IMR-90 (cell line): ENCODE measurements at regions not wholly inside any gene's neighbourhood (a gene's known extent, or its start where the extent isn't known, plus 50 kb on each side); places are given as distances from the start of the nearest gene placed in this dataset.

Source experiments
- CEBPB ChIP-seq: IDR thresholded peaks from 2 replicates; pipeline ENCODE4 v1.6.1; 2012; ENCODE audit warnings: low read depth, low read length, improper control_type of control experiment
- CTCF ChIP-seq: conservative IDR thresholded peaks from 2 replicates; pipeline ENCODE4 v1.5.1; 2012; ENCODE audit warnings: mild to moderate bottlenecking, low read depth, low read length, improper control_type of control experiment
- MAFK ChIP-seq: IDR thresholded peaks from 2 replicates; pipeline ENCODE4 v1.6.1; 2012; ENCODE audit warnings: low read depth, low read length, improper control_type of control experiment
- NFE2L2 ChIP-seq: fragments of 150-350 bp; IDR thresholded peaks from 2 replicates; pipeline ENCODE4 v1.6.1; 2016; ENCODE audit warnings: low read depth, mild to moderate bottlenecking, low read length
- POLR2A ChIP-seq: IDR thresholded peaks from 2 replicates; pipeline ENCODE4 v1.6.1; 2012; ENCODE audit warnings: mild to moderate bottlenecking, low read depth, low read length
- RCOR1 ChIP-seq: IDR thresholded peaks from 2 replicates; pipeline ENCODE4 v1.6.1; 2012; ENCODE audit warnings: mild to moderate bottlenecking, low read length, improper control_type of control experiment; ENCODE audit not compliant: insufficient replicate concordance
- RFX5 ChIP-seq: IDR thresholded peaks from 2 replicates; pipeline ENCODE4 v1.8.0; 2012; ENCODE audit warnings: low read depth, mild to moderate bottlenecking, low read length, moderate library complexity
- TF ChIP-seq, protein P1 (sequence below): fragments of 150-350 bp; IDR thresholded peaks from 2 replicates; pipeline ENCODE4 v1.6.1; 2017; ENCODE audit warnings: mild to moderate bottlenecking, antibody characterized with exemption, low read length, low read depth

- TF ChIP-seq CTCF (no peak), NFE2L2 (no peak), RFX5 (no peak), POLR2A (no peak), MAFK (no peak), CEBPB (no peak), RCOR1 (no peak)
- TF ChIP-seq, protein P1, sequence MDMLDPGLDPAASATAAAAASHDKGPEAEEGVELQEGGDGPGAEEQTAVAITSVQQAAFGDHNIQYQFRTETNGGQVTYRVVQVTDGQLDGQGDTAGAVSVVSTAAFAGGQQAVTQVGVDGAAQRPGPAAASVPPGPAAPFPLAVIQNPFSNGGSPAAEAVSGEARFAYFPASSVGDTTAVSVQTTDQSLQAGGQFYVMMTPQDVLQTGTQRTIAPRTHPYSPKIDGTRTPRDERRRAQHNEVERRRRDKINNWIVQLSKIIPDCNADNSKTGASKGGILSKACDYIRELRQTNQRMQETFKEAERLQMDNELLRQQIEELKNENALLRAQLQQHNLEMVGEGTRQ: no peak
Observed at GRCh38 chr2:103868396-103868795, 985.5 kb upstream of the POU3F3 start.
